HCT116 (cell line): ENCODE measurements at regions not wholly inside any gene's neighbourhood (a gene's known extent, or its start where the extent isn't known, plus 50 kb on each side); places are given as distances from the start of the nearest gene placed in this dataset.

Source experiments
- ATAC-seq: fragments of 200-7000 bp; cut with Tn5 transposase; 2 replicates; pipeline ENCODE4 v1.9.1; 2020; ENCODE audit warnings: mild to moderate bottlenecking, moderate library complexity
- BruUV-seq: library from RNA; stranded (reverse); fragments of 400-500 nt; replicated peaks from 2 replicates; lab custom pipeline; 2021; lab: Mats Ljungman, UMichigan
- CTCF ChIA-PET: fragments of 300-600 bp; sonication (Branson Sonifier 250); formaldehyde crosslinking; loops from one replicate; lab custom pipeline; 2021; ENCODE audit warnings: antibody characterized with exemption; lab: Charles Lee
- POLR2A ChIA-PET: fragments of 300-600, 350-600 bp; sonication (Branson Sonifier 250); formaldehyde crosslinking; loops from one replicate; lab custom pipeline; 2021; ENCODE audit warnings: antibody characterized with exemption; lab: Charles Lee
- RAD21 ChIA-PET, 2 experiments: fragments of 300-600 bp; sonication (Branson Sonifier 250); formaldehyde crosslinking; loops; one replicate each; lab custom pipeline; 2023; ENCODE audit warnings: low total read pairs in 2 of 2; ENCODE audit not compliant: uncharacterized antibody in 2 of 2, unreplicated experiment in 2 of 2, low non-redundant PET in 1 of 2; lab: Charles Lee
- DNase-seq: peaks from one replicate; pipeline ENCODE4 v3.0.0-alpha.2; 2010; ENCODE audit warnings: low read depth, low spot score
- H2AFZ ChIP-seq: fragments of 200-600 bp; shearing (Covaris generic), sonication (generic); 2 replicates; pipeline ENCODE4 v1.6.1; 2017; ENCODE audit warnings: low read depth, mixed run types, mixed read lengths, antibody characterized with exemption, low read length; ENCODE audit not compliant: poor library complexity, severe bottlenecking
- H3K27ac ChIP-seq: 2 replicates; pipeline ENCODE4 v1.5.1; 2012; ENCODE audit warnings: low read depth, low read length
- H3K27me3 ChIP-seq: fragments of 200-600 bp; sonication (generic); 2 replicates; pipeline ENCODE4 v1.6.1; 2016; ENCODE audit warnings: mixed run types, low read length, mixed read lengths; ENCODE audit not compliant: insufficient read depth
- H3K36me3 ChIP-seq, 2 experiments: fragments of 200-500 bp in 1 of 2; fragments of 200-600 bp in 1 of 2; sonication (Bioruptor generic) in 1 of 2; sonication (generic) in 1 of 2; 2 replicates each; pipeline versions ENCODE4 v1.5.1 to v1.6.1; 2014 to 2016; ENCODE audit warnings: low read length in 2 of 2, inconsistent platforms in 1 of 2, mixed read lengths in 1 of 2, mixed run types in 1 of 2; ENCODE audit not compliant: insufficient read depth in 2 of 2, control insufficient read depth in 1 of 2
- H3K4me1 ChIP-seq, 2 experiments: fragments of 200-600 bp in 1 of 2; sonication (generic) in 1 of 2; 2 replicates each; pipeline versions ENCODE4 v1.5.1 to v1.6.1; 2012 to 2017; ENCODE audit warnings: low read length in 2 of 2, inconsistent platforms in 1 of 2, mild to moderate bottlenecking in 1 of 2, mixed read lengths in 1 of 2, mixed run types in 1 of 2, moderate library complexity in 1 of 2; ENCODE audit not compliant: insufficient read depth in 2 of 2, control insufficient read depth in 1 of 2
- H3K4me2 ChIP-seq: fragments of 200-600 bp; sonication (generic); 2 replicates; pipeline ENCODE4 v1.6.1; 2017; ENCODE audit warnings: mixed run types, low read length, mixed read lengths
- H3K4me3 ChIP-seq, 2 experiments: fragments of 200-600 bp in 1 of 2; sonication (generic) in 1 of 2; replicated peaks in 1 of 2; 2 replicates each; pipeline ENCODE4 v1.5.1; 2011 to 2016; ENCODE audit warnings: low read length in 2 of 2, control low read depth in 1 of 2, low read depth in 1 of 2, mild to moderate bottlenecking in 1 of 2, mixed read lengths in 1 of 2, mixed run types in 1 of 2
- H3K79me2 ChIP-seq: fragments of 200-600 bp; sonication (generic); 2 replicates; pipeline ENCODE4 v1.6.1; 2017; ENCODE audit warnings: mild to moderate bottlenecking, mixed run types, low read length, moderate library complexity, mixed read lengths; ENCODE audit not compliant: insufficient read depth
- H3K9ac ChIP-seq: fragments of 200-600 bp; sonication (generic); 2 replicates; pipeline ENCODE4 v1.6.1; 2016; ENCODE audit warnings: low read length, mixed read lengths
- H3K9me2 ChIP-seq: fragments of 200-600 bp; sonication (generic), shearing (Covaris generic); 2 replicates; pipeline ENCODE4 v1.6.1; 2017; ENCODE audit warnings: mixed run types, mild to moderate bottlenecking, moderate library complexity; ENCODE audit not compliant: insufficient read depth
- H3K9me3 ChIP-seq, 2 experiments: fragments of 200-500 bp in 1 of 2; fragments of 200-600 bp in 1 of 2; sonication (Bioruptor generic) in 1 of 2; sonication (generic) in 1 of 2; 2 replicates each; pipeline ENCODE4 v1.6.1; 2014 to 2017; ENCODE audit warnings: low read length in 2 of 2, mixed read lengths in 2 of 2, inconsistent platforms in 1 of 2, low read depth in 1 of 2, mild to moderate bottlenecking in 1 of 2, mixed run types in 1 of 2, moderate library complexity in 1 of 2; ENCODE audit not compliant: control insufficient read depth in 1 of 2, insufficient read depth in 1 of 2
- H4K20me1 ChIP-seq: fragments of 200-600 bp; sonication (generic), shearing (Covaris generic); 2 replicates; pipeline ENCODE4 v1.6.1; 2017; ENCODE audit warnings: mixed run types, mild to moderate bottlenecking, moderate library complexity; ENCODE audit not compliant: insufficient read depth
- CBX3 ChIP-seq: IDR thresholded peaks from 2 replicates; pipeline ENCODE4 v1.6.1; 2012; ENCODE audit warnings: low read depth
- CEBPB ChIP-seq: IDR thresholded peaks from 2 replicates; pipeline ENCODE4 v1.6.1; 2012; ENCODE audit warnings: low read depth
- ELF1 ChIP-seq: IDR thresholded peaks from 2 replicates; pipeline ENCODE4 v1.6.1; 2012; ENCODE audit warnings: low read depth, borderline replicate concordance
- FOSL1 ChIP-seq: IDR thresholded peaks from 2 replicates; pipeline ENCODE4 v1.6.1; 2012; ENCODE audit warnings: low read depth
- JUND ChIP-seq: IDR thresholded peaks from 2 replicates; pipeline ENCODE4 v1.6.1; 2012
- POLR2A ChIP-seq: IDR thresholded peaks from 2 replicates; pipeline ENCODE4 v1.7.0; 2011; ENCODE audit warnings: borderline replicate concordance; ENCODE audit not compliant: insufficient read depth, insufficient read length; ENCODE audit errors: extremely low read depth
- POLR2AphosphoS5 ChIP-seq: IDR thresholded peaks from 2 replicates; pipeline ENCODE4 v1.6.1; 2011; ENCODE audit warnings: mild to moderate bottlenecking, low read depth, low read length, moderate library complexity
- SIN3A ChIP-seq: IDR thresholded peaks from 2 replicates; pipeline ENCODE4 v1.6.1; 2012; ENCODE audit warnings: low read depth
- SP1 ChIP-seq: IDR thresholded peaks from 2 replicates; pipeline ENCODE4 v1.6.1; 2012; ENCODE audit warnings: low read depth
- TCF7L2 ChIP-seq: IDR thresholded peaks from 2 replicates; pipeline ENCODE4 v1.7.0; 2011; ENCODE audit warnings: borderline replicate concordance, inconsistent platforms; ENCODE audit not compliant: insufficient read depth, insufficient read length; ENCODE audit errors: extremely low read depth
- YY1 ChIP-seq: IDR thresholded peaks from 2 replicates; pipeline ENCODE4 v1.6.1; 2011; ENCODE audit warnings: low read length, low read depth, moderate library complexity, mild to moderate bottlenecking; ENCODE audit not compliant: insufficient replicate concordance; ENCODE audit errors: extremely low read depth
- ZFX ChIP-seq: fragments of 450-650 bp; IDR thresholded peaks from 2 replicates; pipeline ENCODE4 v1.6.1; 2017
- ZNF274 ChIP-seq: fragments of 200-500 bp; sonication (Bioruptor generic); IDR thresholded peaks from 2 replicates; pipeline ENCODE4 v1.6.1; 2014; ENCODE audit warnings: mild to moderate bottlenecking, low read depth, low read length, inconsistent platforms
- intact Hi-C: fragments of 100-400 bp; cut with micrococcal nuclease; formaldehyde crosslinking; loops from 2 replicates; pipeline ENCODE4 v1.10.0; 2022
- TF ChIP-seq, protein P1 (sequence below): IDR thresholded peaks from 2 replicates; pipeline ENCODE4 v1.6.1; 2012
- TF ChIP-seq, protein P2 (sequence below), 3 experiments: fragments of 200-600 bp in 1 of 3; sonication (generic) in 1 of 3; IDR thresholded peaks in 2 of 3; conservative IDR thresholded peaks in 1 of 3; 2 replicates each; pipeline ENCODE4 v1.5.1; 2012 to 2017; ENCODE audit warnings: low read depth in 2 of 3, low read length in 2 of 3, antibody characterized with exemption in 1 of 3, borderline replicate concordance in 1 of 3, control low read depth in 1 of 3, mild to moderate bottlenecking in 1 of 3, mixed read lengths in 1 of 3, mixed run types in 1 of 3, moderate library complexity in 1 of 3; ENCODE audit not compliant: insufficient read depth in 1 of 3
- TF ChIP-seq, protein P3 (sequence below): IDR thresholded peaks from 2 replicates; pipeline ENCODE4 v1.6.1; 2012; ENCODE audit warnings: low read depth
- TF ChIP-seq, protein P4 (sequence below): IDR thresholded peaks from 2 replicates; pipeline ENCODE4 v1.6.1; 2012

DNA sequence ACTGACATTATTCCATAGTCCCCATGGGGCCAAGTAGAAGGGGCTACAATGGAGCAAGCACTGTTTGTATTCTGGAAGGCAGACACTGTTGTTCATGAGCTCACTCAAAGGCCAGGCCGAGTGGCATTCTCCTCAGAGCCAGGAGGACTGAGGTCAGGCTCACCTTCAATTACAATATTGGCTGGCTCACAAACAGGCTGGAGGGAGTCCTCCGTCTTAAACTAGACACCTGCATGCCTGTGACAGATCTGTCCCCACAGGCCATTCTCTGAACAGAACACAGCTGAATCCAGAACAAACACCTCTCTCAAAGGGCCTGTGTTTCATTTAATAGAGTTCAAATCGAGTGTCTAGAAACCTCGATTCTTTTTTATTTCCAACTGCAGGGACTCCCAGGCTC lies 347.4 kb upstream of the PPP2R3A start:
- TF ChIP-seq TCF7L2 (no peak), ELF1 (no peak), ZNF274 (no peak), POLR2AphosphoS5 (no peak), YY1 (no peak), POLR2A (no peak), CBX3 (no peak), ZFX (no peak), JUND (no peak), SIN3A (no peak), SP1 (no peak), CEBPB (no peak), FOSL1 (no peak)
- TF ChIP-seq, protein P1, sequence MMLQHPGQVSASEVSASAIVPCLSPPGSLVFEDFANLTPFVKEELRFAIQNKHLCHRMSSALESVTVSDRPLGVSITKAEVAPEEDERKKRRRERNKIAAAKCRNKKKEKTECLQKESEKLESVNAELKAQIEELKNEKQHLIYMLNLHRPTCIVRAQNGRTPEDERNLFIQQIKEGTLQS = no peak
- TF ChIP-seq, protein P2, sequence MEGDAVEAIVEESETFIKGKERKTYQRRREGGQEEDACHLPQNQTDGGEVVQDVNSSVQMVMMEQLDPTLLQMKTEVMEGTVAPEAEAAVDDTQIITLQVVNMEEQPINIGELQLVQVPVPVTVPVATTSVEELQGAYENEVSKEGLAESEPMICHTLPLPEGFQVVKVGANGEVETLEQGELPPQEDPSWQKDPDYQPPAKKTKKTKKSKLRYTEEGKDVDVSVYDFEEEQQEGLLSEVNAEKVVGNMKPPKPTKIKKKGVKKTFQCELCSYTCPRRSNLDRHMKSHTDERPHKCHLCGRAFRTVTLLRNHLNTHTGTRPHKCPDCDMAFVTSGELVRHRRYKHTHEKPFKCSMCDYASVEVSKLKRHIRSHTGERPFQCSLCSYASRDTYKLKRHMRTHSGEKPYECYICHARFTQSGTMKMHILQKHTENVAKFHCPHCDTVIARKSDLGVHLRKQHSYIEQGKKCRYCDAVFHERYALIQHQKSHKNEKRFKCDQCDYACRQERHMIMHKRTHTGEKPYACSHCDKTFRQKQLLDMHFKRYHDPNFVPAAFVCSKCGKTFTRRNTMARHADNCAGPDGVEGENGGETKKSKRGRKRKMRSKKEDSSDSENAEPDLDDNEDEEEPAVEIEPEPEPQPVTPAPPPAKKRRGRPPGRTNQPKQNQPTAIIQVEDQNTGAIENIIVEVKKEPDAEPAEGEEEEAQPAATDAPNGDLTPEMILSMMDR (IDR thresholded peaks at IDR 0.05 in 2 of 3, conservative IDR thresholded peaks at IDR 0.05 in 1 of 3; ENCODE audit: borderline replicate concordance in 1 of 3, insufficient read depth in 1 of 3, low read depth in 2 of 3, low read length in 2 of 3) = no peak
- TF ChIP-seq, protein P3, sequence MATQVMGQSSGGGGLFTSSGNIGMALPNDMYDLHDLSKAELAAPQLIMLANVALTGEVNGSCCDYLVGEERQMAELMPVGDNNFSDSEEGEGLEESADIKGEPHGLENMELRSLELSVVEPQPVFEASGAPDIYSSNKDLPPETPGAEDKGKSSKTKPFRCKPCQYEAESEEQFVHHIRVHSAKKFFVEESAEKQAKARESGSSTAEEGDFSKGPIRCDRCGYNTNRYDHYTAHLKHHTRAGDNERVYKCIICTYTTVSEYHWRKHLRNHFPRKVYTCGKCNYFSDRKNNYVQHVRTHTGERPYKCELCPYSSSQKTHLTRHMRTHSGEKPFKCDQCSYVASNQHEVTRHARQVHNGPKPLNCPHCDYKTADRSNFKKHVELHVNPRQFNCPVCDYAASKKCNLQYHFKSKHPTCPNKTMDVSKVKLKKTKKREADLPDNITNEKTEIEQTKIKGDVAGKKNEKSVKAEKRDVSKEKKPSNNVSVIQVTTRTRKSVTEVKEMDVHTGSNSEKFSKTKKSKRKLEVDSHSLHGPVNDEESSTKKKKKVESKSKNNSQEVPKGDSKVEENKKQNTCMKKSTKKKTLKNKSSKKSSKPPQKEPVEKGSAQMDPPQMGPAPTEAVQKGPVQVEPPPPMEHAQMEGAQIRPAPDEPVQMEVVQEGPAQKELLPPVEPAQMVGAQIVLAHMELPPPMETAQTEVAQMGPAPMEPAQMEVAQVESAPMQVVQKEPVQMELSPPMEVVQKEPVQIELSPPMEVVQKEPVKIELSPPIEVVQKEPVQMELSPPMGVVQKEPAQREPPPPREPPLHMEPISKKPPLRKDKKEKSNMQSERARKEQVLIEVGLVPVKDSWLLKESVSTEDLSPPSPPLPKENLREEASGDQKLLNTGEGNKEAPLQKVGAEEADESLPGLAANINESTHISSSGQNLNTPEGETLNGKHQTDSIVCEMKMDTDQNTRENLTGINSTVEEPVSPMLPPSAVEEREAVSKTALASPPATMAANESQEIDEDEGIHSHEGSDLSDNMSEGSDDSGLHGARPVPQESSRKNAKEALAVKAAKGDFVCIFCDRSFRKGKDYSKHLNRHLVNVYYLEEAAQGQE = no peak
- TF ChIP-seq, protein P4, sequence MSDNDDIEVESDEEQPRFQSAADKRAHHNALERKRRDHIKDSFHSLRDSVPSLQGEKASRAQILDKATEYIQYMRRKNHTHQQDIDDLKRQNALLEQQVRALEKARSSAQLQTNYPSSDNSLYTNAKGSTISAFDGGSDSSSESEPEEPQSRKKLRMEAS = no peak
- Histone ChIP-seq H3K27me3 (peaks cover 7% of the 10 kb centered on the region), H3K9me3 (no peaks in the 10 kb centered on the region), H3K27ac (no peak overlapping the region), H3K79me2 (no peaks in the 10 kb centered on the region), H3K4me2 (no peak overlapping the region), H3K9ac (no peak overlapping the region), H4K20me1 (no peaks in the 10 kb centered on the region), H3K9me2 (no peaks in the 10 kb centered on the region), H3K36me3 (no peaks in the 10 kb centered on the region), H2AFZ (no peak overlapping the region), H3K4me1 (no peaks in the 10 kb centered on the region), H3K4me3 (no peak overlapping the region)
- DNase-seq (no peak), ATAC-seq (no peak)
- intact Hi-C loops = no loop called here
- POLR2A ChIA-PET = no interaction called here
- RAD21 ChIA-PET = no interaction called here
- no TSS peak for BruUV-seq
- CTCF ChIA-PET = no interaction called here
